ENCODE measurements at regions not wholly inside any gene's neighbourhood (a gene's known extent, or its start where the extent isn't known, plus 50 kb on each side); places are given as distances from the start of the nearest gene placed in this dataset.

DNA sequence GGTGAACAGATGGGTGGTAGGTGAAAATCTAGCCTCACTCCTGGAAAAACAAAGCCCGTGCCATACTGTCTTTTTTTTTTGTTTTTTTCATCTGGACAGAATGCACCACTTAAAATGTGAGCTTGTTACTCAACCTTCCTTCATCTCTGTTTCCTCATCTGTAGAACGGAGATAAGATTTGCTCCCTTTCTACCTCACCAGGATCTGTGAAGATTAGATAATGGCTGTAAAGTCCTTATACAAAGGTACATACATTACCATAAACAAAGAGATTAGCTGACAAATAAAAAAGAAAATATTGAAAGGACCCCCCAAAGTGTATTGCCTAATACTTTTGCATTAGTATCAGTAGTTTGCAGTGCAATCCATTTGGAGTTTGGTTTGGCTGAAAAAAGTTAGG lies 75.4 kb upstream of the ZEB2 start:
- Histone ChIP-seq H3K36me3 (ENCODE audit: low read depth) (no peaks in the 10 kb centered on the region), H3K9me3 (no peaks in the 10 kb centered on the region), H3K4me3 (no peak overlapping the region), H3K4me1 (ENCODE audit: low read depth) (no peaks in the 10 kb centered on the region)
- no peak for ATAC-seq
- no peak for DNase-seq
- no peak for TF ChIP-seq CTCF (IDR thresholded peaks at IDR 0.05)
- intact Hi-C loops (cut with DNase I, micrococcal nuclease) = no loop called here

DNA sequence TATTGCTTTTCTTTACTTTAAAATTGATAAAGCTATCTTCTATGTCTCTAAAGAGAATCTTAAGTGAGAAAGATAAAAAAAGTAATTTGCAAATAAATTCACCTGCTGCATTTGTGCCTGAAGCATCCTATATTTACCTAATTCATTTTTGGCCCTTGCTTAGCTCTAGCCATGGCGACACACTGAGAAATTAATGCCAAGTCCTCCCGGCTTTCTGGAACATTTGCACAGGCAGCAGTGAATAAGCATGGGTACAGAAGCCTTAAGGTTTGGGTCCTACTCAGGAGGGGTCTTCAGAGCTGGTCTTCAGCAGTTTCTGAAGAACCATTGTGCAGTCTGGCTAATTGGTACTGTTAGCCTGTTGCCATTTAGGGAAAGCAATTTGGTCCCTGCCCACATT lies 73.9 kb upstream of the ZEB2 start:
- DNase-seq (no peak), ATAC-seq (no peak)
- no peak overlapping the region for H3K4me3 ChIP-seq
- TF ChIP-seq CTCF (IDR thresholded peaks at IDR 0.05) = no peak
- H3K4me1 ChIP-seq (ENCODE audit: low read depth) = no peaks in the 10 kb centered on the region
- H3K36me3 ChIP-seq (ENCODE audit: low read depth) = no peaks in the 10 kb centered on the region
- H3K9me3 ChIP-seq = no peaks in the 10 kb centered on the region
- intact Hi-C loops (cut with DNase I, micrococcal nuclease) = no loop called here

GRCh38 chr2:144592500-144593256 lies 72.8 kb upstream of the ZEB2 start:
- ATAC-seq (no peak), DNase-seq (no peak)
- H3K9me3 ChIP-seq = no peaks in the 10 kb centered on the region
- H3K36me3 ChIP-seq (ENCODE audit: low read depth) = no peaks in the 10 kb centered on the region
- no peak overlapping the region for H3K4me3 ChIP-seq
- no peaks in the 10 kb centered on the region for H3K4me1 ChIP-seq (ENCODE audit: low read depth)
- intact Hi-C loops (cut with DNase I, micrococcal nuclease) = no loop called here
- TF ChIP-seq CTCF (IDR thresholded peaks at IDR 0.05) = no peak

DNA sequence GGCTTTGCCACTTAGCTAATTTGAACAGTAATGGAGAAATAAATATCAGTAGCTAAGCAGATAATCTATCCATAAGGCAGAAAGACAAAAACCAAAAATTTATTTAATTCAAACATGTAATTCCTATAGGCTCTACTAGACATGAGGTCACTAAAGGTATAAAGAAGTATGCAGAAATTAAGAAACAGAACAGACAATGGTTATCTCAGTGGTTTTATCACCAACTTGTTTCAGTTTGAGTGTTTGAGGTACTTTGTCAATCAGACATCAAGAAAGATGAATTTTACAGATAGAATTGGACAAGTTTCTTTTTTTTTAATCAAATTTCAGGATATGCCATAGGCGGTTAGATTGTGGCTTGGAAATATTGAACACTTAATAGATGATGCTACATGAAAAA lies 67.4 kb upstream of the ZEB2 start:
- H3K9me3 ChIP-seq = no peaks in the 10 kb centered on the region
- H3K36me3 ChIP-seq (ENCODE audit: low read depth) = no peaks in the 10 kb centered on the region
- H3K4me3 ChIP-seq = no peak overlapping the region
- ATAC-seq = no peak
- no peaks in the 10 kb centered on the region for H3K4me1 ChIP-seq (ENCODE audit: low read depth)
- no peak for DNase-seq
- TF ChIP-seq CTCF (IDR thresholded peaks at IDR 0.05) = no peak
- intact Hi-C loops (cut with DNase I, micrococcal nuclease) = no loop called here

- no peak overlapping the region for H3K4me3 ChIP-seq
- TF ChIP-seq CTCF (IDR thresholded peaks at IDR 0.05) = no peak
- H3K9me3 ChIP-seq = no peaks in the 10 kb centered on the region
- intact Hi-C loops (cut with DNase I, micrococcal nuclease) = no loop called here
- H3K4me1 ChIP-seq (ENCODE audit: low read depth) = no peaks in the 10 kb centered on the region
- no peak for ATAC-seq
- DNase-seq = no peak
- H3K36me3 ChIP-seq (ENCODE audit: low read depth) = no peaks in the 10 kb centered on the region
These were observed 66.6 kb upstream of the ZEB2 start for GRCh38 chr2:144586476-144586875.

Measured in mucosa of descending colon (tissue), 3 donors.